ENCODE measurements at regions not wholly inside any gene's neighbourhood (a gene's known extent, or its start where the extent isn't known, plus 50 kb on each side); places are given as distances from the start of the nearest gene placed in this dataset.

DNA sequence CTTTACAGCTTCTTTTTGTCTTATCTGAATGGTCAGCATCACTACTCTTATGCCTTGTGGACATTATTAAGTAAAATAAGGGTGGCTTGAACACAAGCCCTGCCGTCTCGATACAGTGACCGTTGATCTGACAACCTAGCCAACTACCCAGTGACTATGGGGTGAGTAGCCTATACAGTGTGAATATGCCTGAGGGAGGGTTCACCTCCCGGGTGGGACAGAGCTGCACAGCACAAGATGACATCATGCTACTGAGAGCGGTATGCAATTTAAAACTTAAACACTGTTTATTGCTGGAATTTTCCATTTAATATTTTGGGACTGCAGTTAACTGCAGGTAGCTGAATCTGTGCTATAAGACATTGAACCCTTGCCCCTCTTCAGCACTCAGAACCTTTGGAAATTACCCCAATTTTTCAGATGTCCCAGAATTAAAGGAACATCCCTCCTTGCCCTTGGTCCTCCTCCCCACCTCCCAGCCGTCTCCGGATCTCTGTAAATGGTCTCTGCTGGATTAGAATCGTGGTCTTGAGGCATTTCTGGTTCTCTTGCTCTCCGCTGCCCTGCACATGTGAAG is 618.5 kb downstream of the PTPRU start:
- DNase-seq, result no peak
- H3K4me3 Mint-ChIP-seq, result no peak overlapping the region
- H3K36me3 Mint-ChIP-seq, result no peaks in the 10 kb centered on the region
- ATAC-seq (replicated peaks), result no peak
- no peaks in the 10 kb centered on the region for H3K9me3 Mint-ChIP-seq
- peaks cover 15 to 39% of the 10 kb centered on the region in 2 donors for H3K27me3 Mint-ChIP-seq
- no peaks in the 10 kb centered on the region for H3K4me1 Mint-ChIP-seq
- H3K27ac Mint-ChIP-seq, result no peak overlapping the region

DNA sequence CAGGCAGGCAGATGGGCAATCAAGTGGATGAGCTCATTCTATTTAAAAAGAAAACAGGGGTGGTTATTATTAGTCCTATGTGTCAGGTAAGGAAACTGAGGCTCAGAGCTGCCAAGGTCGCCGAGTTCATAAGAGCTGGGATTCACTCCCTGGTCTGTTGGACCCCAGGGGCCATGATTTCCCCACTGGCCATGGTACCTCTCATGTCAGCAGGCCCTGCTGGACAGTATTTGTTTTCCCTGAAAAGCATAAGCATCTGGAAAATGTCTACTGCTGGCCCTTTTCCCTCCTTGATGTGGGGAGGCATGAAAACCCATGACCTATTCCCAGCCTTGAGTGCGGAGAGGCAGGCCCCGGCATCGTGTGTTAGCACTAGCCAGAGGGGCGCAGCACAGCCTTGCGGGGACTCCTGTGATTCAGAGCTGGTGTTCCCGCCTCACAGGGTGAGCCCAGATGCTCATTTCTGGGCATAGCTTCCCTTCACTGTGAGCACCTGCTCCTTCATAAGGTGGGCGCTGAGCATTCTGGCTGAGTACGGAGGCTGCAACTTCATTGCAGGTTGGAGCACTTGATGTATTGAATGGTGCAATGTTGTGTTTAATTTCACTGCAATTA is 617.5 kb downstream of the PTPRU start:
- DNase-seq, result no peak
- no peak overlapping the region for H3K4me3 Mint-ChIP-seq

DNA sequence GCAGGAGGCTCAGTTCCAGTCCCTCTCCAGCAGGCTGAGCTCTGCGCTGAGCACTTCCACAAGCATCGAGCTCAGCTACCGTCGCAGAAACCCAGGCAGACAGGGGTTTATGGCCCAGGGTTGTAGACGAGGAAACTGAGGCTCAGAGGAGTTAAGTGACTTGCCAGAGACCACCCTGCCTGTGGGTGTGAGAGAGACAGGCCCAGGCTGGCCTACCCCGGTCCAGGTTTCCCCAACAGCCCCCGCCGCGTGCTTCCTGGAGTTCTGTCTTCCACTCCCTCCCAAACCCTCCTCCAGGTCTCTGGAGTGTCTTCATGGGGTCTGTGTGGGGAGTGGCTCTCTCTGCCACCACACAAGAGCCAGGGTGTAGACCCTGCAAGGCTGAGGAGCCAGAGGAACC is 615.9 kb downstream of the PTPRU start:
- ATAC-seq (replicated peaks) (no peak), DNase-seq (no peak)
- H3K27ac Mint-ChIP-seq, result no peak overlapping the region
- no peak overlapping the region for H3K4me3 Mint-ChIP-seq
- H3K9me3 Mint-ChIP-seq, result no peaks in the 10 kb centered on the region
- H3K4me1 Mint-ChIP-seq, result no peaks in the 10 kb centered on the region
- no peaks in the 10 kb centered on the region for H3K36me3 Mint-ChIP-seq
- H3K27me3 Mint-ChIP-seq, result peaks cover 21 to 33% of the 10 kb centered on the region in 2 donors

More for the DNA sequence above, 617.5 kb downstream of the PTPRU start:
- Mint-ChIP-seq H3K27ac (no peak overlapping the region), H3K36me3 (no peaks in the 10 kb centered on the region), H3K4me1 (no peaks in the 10 kb centered on the region), H3K27me3 (peaks cover 21 to 44% of the 10 kb centered on the region in 2 donors), H3K9me3 (no peaks in the 10 kb centered on the region)
- ATAC-seq (replicated peaks), result no peak

DNA sequence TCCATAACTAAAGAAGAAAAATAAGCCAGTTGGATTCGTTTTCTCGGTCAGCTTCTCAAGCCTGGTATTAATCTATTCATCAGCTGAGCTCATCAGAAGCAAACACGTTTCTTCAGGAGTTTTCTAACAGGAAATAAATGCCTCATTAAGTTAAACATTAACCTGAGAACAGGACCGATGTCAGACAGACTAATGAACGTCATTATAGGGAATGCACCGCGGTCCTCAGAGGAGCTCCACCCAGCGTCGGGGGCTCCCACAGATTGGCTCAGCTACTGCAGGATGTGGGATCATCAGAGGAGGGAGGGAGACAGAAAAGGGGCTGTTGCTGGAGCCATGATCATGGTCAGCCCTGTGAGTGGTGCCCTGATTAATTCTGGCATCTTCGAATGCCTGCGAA is 615.4 kb downstream of the PTPRU start:
- Mint-ChIP-seq H3K4me3 (no peak overlapping the region), H3K27ac (no peak overlapping the region), H3K36me3 (no peaks in the 10 kb centered on the region), H3K27me3 (peaks cover 22 to 28% of the 10 kb centered on the region in 2 donors), H3K4me1 (no peaks in the 10 kb centered on the region), H3K9me3 (no peaks in the 10 kb centered on the region)
- ATAC-seq (replicated peaks) (no peak), DNase-seq (no peak)

DNA sequence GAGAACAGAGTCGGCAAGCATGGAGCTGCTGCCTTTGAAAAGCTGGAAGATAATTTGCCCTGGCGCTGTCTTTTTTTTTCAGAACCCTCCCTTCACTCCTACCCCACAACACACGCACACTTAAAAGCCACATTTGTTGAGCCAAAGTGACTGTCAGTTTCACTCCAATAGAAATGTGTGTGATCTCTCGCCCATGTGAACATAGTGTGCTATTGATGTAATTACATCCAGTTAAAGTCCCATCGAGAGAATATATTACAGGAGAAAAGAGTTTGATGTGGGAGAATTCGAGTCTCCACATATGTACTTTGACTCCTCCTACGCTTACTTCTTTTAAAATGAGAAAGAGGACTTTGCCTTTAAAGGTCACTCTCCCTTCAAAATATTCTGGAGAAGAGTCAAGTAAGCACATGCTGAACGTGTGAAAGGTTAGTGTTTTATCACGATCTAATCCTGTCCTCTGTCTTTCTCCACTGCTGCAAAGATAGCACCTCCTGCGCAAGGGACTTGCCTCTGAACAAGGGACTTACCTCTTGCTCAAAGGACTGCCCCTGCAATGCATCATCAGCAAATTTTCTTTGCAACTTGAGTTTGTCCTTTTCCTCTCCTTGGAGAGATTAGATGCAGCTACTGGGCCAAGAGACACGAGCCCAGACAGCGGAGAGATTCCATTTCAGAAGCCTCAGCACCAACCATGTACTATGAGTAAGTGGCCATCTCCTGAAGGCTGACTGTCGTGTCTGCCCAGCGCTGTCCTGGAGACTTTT is 613.9 kb downstream of the PTPRU start:
- no peaks in the 10 kb centered on the region for H3K36me3 Mint-ChIP-seq

DNA sequence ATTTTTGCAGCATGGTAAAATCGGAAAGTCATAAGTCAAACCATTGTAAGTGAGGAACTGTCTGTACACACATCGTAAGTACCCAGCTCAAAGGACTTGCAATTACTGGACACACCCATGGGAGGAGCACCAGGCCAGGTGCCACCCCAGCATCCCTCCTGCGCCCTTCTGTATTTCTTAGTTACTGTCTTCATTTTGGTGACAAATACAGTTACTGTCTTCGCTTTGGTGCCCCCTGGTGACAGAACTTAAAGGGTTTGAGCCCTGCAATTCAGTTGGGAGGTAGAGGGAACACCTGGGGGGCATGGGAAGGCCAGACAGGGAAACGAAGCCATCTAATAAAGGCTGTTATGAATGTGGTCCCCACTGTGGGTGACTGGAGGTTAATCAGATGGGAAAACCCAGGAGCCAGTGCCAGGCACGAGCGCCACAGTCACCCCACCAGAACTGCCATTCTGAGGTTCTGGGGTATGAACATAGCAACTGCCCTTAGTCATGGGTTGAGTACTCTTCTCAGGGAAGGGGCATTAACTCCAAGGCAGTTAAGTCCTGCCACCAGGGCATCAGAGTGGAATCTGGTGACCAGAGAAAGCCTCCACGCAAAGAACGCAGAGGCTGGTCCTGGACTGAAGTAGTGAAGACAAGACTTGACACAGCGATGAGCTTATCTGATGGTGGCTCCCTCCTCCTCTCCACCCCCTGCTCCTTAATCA is 612.9 kb downstream of the PTPRU start:
- Mint-ChIP-seq H3K27me3 (peaks cover 16 to 22% of the 10 kb centered on the region in 2 donors), H3K27ac (no peak overlapping the region), H3K9me3 (no peaks in the 10 kb centered on the region), H3K4me3 (no peak overlapping the region), H3K36me3 (no peaks in the 10 kb centered on the region), H3K4me1 (no peaks in the 10 kb centered on the region)
- ATAC-seq (replicated peaks) (peak; percentile 50 to 53), DNase-seq (no peak)

More for the DNA sequence above, 613.9 kb downstream of the PTPRU start:
- Mint-ChIP-seq H3K4me1 (no peaks in the 10 kb centered on the region), H3K27ac (no peak overlapping the region), H3K9me3 (no peaks in the 10 kb centered on the region), H3K4me3 (no peak overlapping the region), H3K27me3 (peaks cover 19 to 22% of the 10 kb centered on the region in 2 donors)
- ATAC-seq (replicated peaks) (no peak), DNase-seq (no peak)

DNA sequence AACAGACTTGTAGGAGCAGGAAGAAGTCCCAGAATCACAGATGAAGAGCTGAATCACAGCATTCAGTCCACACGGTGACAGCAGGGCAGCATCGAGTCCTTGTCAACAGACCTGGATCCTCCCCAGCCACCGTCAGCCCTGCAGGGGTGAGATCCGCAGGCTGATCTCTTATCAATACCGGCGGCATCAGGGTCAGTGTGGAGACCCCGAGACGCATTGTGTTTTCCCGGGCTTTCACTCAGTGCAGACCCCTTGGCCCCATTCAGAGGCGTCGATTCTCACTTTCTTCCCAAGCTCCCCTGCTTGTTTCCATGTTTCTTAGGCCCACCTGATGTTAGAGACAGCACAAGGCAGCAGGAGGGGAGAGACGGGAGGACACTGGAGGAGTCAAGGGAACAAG is 609.6 kb downstream of the PTPRU start:
- DNase-seq (no peak), ATAC-seq (replicated peaks) (no peak)
- no peak overlapping the region for H3K4me3 Mint-ChIP-seq
- peaks cover 13% of the 10 kb centered on the region in 2 donors for H3K9me3 Mint-ChIP-seq
- no peak overlapping the region for H3K27ac Mint-ChIP-seq
- no peaks in the 10 kb centered on the region for H3K4me1 Mint-ChIP-seq
- peaks cover 0 to 1% of the 10 kb centered on the region in 2 donors for H3K36me3 Mint-ChIP-seq
- peaks cover 6 to 11% of the 10 kb centered on the region in 2 donors for H3K27me3 Mint-ChIP-seq

DNA sequence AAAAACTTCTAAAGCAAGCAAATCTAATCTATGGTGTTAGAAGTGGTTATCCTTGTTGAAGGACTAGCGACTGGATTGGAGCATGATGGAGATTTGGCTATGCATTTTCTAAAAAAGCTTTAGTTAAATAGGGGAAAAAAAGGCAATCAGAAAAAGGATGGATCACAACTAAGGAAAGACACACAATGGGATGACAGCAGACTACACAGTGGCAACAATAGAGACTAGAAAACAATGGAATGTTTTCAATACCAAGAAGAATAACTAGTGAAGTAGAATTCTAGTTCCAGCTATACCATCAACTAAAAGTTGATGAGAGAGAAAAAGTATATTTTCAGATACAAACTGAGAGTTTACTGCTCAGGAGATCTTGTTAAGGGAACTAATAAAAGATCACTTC is 605.8 kb downstream of the PTPRU start:
- DNase-seq, result no peak
- H3K27me3 Mint-ChIP-seq, result peaks cover 5 to 9% of the 10 kb centered on the region in 2 donors
- H3K36me3 Mint-ChIP-seq, result peaks cover 0 to 1% of the 10 kb centered on the region in 2 donors
- H3K4me1 Mint-ChIP-seq, result no peaks in the 10 kb centered on the region
- no peak for ATAC-seq (replicated peaks)
- no peak overlapping the region for H3K4me3 Mint-ChIP-seq
- H3K27ac Mint-ChIP-seq, result no peak overlapping the region
- peaks cover 13% of the 10 kb centered on the region in 2 donors for H3K9me3 Mint-ChIP-seq

DNA sequence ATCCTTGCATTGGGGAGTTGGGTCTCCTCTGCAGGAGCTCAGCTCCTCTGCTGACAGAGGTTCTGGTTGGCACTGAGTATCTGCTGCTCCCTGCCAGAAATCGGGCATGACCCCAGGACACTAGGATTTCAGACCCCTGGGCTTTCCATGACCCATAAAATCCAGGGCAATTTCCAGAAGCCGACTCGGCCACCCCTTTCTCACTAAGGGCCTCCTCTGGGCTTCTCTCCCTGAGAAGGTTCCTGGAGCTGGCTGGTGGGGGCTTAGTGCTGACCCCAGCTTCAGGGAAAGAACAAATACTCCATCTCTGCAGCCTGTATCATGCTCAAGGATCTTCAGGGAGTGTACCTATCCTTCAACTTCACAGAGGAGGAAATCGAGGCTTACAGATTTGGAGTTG is 603.4 kb downstream of the PTPRU start:
- no peak overlapping the region for H3K4me3 Mint-ChIP-seq
- ATAC-seq (replicated peaks), result no peak
- no peaks in the 10 kb centered on the region for H3K4me1 Mint-ChIP-seq

DNA sequence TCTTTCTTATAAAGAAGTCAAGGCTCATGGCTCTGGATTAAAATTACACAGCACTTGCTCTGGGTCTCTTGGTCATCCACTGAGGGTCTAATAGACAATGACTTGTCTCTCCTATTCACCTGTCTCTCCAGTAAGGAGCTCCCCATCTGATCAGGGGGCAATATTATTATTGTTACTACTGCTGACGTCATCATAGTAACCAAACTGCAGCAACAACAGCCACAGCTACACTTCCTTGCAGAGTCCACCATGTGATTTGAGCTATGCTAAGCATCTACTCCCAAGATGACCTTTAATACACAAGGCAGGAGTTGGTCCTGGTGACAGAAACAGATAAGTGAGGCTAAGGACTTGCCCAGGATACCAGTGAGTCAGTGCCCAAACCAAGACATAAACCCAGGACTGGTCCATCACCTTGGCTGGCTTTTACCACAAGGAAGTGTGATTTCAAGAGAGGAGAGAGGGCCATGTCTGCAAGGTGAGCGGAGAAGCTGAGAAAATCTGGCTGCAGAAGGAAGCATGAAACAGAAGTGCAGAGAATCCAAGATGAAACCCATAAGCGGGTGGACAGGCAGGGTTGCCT is 602.5 kb downstream of the PTPRU start:
- Mint-ChIP-seq H3K9me3 (peaks cover 13% of the 10 kb centered on the region in 2 donors), H3K4me1 (no peaks in the 10 kb centered on the region), H3K36me3 (peaks cover 0 to 1% of the 10 kb centered on the region in 2 donors), H3K27me3 (peaks cover 4 to 23% of the 10 kb centered on the region in 2 donors), H3K4me3 (no peak overlapping the region), H3K27ac (no peak overlapping the region)
- DNase-seq (no peak), ATAC-seq (replicated peaks) (no peak)

More for the DNA sequence above, 603.4 kb downstream of the PTPRU start:
- Mint-ChIP-seq H3K36me3 (peaks cover 0 to 1% of the 10 kb centered on the region in 2 donors), H3K9me3 (peaks cover 13% of the 10 kb centered on the region in 2 donors), H3K27ac (no peak overlapping the region), H3K27me3 (peaks cover 4 to 23% of the 10 kb centered on the region in 2 donors)
- DNase-seq, result no peak

DNA sequence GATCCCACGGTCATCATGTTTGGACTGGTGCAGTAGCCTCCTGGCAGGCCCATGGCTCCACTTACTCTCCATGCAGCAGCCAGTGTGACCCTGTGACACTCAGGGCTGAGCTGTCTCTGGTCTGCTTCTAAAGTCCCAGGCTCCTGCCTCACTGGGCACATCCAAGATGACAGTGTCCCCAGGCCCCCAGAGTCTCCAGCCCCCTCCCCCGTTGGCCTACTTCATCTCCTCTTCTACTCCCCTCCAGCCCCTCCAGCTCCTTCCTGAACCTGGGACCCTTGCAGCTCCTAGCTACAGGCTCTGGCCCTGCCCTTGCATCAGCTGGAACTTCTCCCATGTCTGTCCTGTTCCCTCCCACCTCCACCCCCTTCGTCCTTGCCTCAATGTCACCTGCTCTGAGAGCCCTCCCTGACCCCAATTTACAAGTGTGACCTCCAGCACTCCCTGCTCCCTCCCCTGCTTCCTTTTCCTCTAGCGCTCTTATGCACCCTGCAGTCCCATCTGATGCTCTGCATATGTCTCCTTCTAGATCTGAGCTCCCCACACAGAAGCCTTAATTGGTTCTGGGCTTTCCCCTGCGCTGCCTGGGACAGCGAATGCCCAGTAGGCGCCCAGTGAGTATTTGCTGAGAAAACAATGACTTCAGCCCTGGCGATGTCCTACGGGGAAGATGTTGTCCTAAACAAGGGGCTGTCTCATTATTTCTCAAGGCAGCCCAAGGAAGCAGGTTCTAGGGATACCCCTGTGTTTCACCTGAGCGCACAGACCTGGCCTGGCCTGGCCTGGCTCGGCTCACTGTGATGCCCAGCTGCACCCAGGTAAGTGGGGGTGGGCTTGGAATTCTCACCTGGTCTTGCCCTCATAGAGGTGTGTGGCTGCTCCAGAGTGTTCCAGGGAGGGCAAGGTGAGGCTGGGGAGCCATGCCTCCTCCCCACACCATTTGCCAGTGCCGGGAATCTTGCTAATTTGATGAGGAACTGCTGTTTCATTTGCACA is 600.6 kb downstream of the PTPRU start:
- Mint-ChIP-seq H3K27ac (no peak overlapping the region), H3K27me3 (peaks cover 4 to 23% of the 10 kb centered on the region in 2 donors), H3K4me3 (no peak overlapping the region), H3K36me3 (peaks cover 0 to 1% of the 10 kb centered on the region in 2 donors), H3K9me3 (peaks cover 5% of the 10 kb centered on the region in 2 donors), H3K4me1 (no peaks in the 10 kb centered on the region)
- DNase-seq (no peak), ATAC-seq (replicated peaks) (no peak)

DNA sequence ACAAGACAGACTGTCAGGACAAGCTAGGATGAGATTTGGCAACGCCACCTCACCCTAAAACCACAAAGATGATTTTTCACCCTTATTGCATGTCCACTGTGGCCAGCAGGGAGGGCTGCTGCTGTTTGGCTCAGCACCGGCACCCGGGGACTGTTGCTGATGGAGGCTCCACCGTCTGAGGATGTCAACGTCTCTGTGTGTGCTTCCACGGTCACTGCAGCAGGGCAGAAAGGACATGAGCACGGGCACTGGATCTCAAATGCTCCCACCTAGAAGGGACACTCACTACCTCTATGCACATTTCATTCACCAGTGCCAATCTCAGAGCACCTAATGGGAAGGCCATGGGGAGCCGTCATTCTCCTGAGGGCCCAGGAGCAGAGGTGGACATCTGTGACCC is 599.6 kb downstream of the PTPRU start:
- H3K27me3 Mint-ChIP-seq, result peaks cover 4 to 23% of the 10 kb centered on the region in 2 donors

DNA sequence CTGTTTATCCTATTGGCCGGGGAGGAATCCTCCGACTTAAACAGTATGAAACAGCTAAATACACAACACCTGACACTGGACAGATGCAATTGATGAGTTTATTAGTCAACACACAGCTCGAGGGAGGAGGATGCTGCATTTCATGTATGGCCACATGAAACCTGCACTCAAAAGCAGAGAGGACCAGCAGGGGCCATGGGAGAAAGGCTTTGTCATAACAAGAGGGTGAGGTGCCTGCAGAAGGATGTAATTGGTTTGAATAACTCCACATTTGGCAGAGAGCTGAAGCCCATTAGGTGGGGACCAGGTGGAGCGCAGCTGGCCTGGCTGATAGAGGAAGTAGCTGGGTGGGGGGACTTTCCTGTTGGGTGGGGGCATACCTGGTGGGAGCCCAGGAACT is 599.1 kb downstream of the PTPRU start:
- H3K9me3 Mint-ChIP-seq, result no peaks in the 10 kb centered on the region
- peaks cover 4 to 23% of the 10 kb centered on the region in 2 donors for H3K27me3 Mint-ChIP-seq
- no peak overlapping the region for H3K27ac Mint-ChIP-seq
- no peaks in the 10 kb centered on the region for H3K4me1 Mint-ChIP-seq
- no peak overlapping the region for H3K4me3 Mint-ChIP-seq
- no peaks in the 10 kb centered on the region for H3K36me3 Mint-ChIP-seq
- ATAC-seq (replicated peaks) (no peak), DNase-seq (no peak)

More for the DNA sequence above, 599.6 kb downstream of the PTPRU start:
- Mint-ChIP-seq H3K36me3 (no peaks in the 10 kb centered on the region), H3K27ac (no peak overlapping the region), H3K9me3 (no peaks in the 10 kb centered on the region), H3K4me1 (no peaks in the 10 kb centered on the region), H3K4me3 (no peak overlapping the region)
- DNase-seq (no peak), ATAC-seq (replicated peaks) (no peak)
